ENCODE measurements at regions not wholly inside any gene's neighbourhood (a gene's known extent, or its start where the extent isn't known, plus 50 kb on each side); places are given as distances from the start of the nearest gene placed in this dataset.
A peak's percentile ranks its signal among the peaks of the same experiment; 100 is the strongest.
"Not testable (repeated sequence)": the region's sequence is repeated elsewhere in the genome, so short reads cannot be mapped to it uniquely, and the experiment has no call there.

- no peak for DNase-seq (ENCODE audit: low spot score)
Measured at GRCh38 chr4:53716471-53717063, 125.3 kb upstream of the LNX1 start.

DNA sequence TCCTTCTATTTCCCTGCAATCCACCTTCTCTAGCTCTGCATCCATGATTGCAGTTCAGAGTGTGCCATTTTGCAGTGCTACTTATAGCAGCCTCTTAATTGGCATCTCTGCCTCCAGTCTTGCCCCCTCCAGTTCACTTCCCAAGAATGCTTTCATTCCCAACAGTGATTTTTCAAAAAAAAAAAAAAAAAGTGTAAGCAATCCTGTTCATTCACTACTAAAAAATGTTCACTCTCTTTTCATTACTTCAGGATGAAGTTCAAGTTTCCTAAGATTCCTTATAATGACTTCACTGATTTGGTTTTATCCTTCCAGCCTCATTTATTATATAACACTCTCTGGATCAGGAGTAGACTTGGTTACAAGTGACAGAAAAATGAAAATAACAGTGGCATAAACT is 124.7 kb upstream of the LNX1 start:
- no peak for DNase-seq (ENCODE audit: low spot score)

- no peak for DNase-seq (ENCODE audit: low spot score)
Measured at GRCh38 chr4:53714236-53715140, 123.2 kb upstream of the LNX1 start.

DNA sequence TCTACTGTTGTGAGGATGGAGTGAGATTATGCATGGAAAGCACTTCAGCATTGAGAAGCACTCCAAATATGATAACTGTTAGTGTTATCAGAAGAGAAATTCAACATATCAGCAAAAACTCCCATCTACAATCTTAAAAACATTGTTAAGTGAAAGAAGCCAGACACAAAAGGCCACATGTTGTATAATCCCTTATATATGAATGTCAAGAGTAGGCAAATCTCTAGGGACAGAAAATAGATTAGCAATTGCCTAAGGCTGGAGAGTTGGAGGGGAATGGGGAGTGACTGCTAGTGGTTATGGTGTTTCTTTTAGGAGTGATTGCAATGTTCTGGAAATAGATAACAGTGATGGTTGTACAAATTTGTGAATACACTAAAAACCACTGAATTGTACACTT is 122.5 kb upstream of the LNX1 start:
- DNase-seq (ENCODE audit: low spot score) = no peak

- DNase-seq (ENCODE audit: low spot score) = no peak
Measured at GRCh38 chr4:53713296-53713695, 122.0 kb upstream of the LNX1 start.

DNA sequence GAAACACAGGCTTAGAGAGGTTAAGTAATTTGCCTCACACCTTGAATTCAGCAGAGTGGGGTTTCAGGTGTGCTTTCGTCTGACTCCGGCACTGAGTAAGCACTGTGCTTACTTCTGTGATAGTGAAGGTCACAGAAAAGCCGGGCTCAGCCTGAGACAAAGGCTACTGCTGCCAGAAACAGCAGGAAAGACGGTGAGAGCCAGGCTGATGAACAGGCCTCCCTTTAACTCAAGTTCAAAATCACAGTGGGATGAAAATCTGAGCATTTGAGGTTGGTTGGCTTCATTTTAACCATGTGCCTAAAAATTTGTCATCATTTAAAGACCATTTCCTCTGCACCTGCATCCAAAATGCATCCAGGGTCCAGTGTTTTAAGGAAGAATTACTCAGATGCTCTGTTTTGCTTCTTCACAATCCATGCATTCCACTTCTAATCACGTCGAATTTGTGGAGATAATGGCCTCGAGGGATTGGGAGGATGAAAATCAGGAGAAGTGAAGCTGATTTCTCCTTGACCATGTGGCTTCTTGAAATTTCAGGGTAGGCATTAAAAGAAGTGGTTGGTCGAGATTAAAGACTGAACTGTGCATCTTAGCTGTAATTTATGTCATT is 121.2 kb upstream of the LNX1 start:
- no peak for DNase-seq (ENCODE audit: low spot score)

GRCh38 chr4:53711926-53712325 is 120.6 kb upstream of the LNX1 start:
- DNase-seq (ENCODE audit: low spot score) = no peak

DNA sequence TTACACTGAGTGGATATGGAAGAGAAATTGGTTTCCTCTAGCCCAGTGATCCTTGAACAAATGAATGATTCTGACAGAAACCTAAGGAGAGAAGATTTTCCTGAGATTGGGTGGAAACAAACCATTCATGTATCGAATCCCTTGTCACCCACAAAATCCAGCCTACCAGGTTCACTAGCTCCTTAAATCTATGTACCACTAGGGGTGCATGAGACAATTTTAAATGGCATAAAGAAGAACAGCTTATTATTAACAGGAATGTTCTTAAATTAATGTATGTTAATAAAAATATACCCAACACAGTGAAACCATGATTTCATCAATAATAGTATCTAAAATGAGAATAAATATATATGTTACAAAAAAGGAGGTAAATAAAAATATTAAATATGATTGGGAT is 118.4 kb upstream of the LNX1 start:
- no peak for DNase-seq (ENCODE audit: low spot score)

- no peak for DNase-seq (ENCODE audit: low spot score)
Measured at GRCh38 chr4:53707491-53707890, 116.2 kb upstream of the LNX1 start.

- DNase-seq (ENCODE audit: low spot score) = peak; percentile 16
Measured at GRCh38 chr4:53706422-53707032, 115.2 kb upstream of the LNX1 start.

DNA sequence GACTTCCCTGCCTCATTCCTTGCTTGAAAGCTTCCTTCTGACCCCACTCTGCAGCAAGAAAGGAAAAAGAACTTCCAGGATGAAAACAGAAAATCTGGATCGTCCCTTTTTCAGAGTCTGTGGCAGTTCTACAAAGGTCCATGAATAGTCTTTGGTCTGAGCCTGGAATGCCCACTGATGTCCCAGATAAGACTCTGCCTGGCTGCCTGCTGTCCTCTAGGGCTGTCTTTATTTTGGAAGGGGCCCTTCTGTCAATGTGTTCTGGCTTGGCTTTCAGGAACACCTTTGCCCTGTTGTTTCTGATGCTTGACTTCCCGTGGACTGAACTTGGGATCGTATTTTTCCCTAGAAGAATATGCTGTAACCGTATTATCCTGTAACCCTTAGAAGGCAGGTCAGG is 114.7 kb upstream of the LNX1 start:
- DNase-seq (ENCODE audit: low spot score) = no peak

DNA sequence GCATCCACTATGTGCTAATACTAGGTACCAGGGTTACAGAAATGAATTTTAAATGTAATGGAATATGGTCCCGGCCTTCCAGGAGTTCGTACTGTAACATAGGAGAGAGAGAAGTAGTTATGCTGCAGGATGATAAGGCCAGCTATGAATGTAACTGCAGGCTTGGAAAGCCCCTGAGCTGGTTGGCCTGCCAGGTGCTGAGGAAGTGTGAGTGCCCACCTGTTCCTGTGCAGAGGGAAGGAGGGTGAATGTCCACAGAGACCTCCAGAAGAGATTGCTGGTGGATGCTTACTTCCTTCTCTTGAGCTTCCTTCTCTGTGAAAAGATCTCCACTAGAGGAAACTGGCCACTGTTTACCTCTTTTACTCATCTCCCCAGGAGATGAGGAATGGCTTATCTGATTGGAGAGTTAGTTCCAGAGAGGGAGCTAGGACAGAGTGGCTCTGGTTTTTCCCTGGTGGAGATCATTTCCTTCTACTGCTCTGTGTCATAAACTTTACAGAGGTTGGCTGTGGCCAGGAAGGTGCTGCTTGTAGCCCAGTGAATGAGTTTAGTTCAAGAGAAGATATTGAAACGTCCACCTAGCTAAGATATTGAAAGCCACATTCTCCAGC is 114.0 kb upstream of the LNX1 start:
- DNase-seq (ENCODE audit: low spot score) = no peak

DNA sequence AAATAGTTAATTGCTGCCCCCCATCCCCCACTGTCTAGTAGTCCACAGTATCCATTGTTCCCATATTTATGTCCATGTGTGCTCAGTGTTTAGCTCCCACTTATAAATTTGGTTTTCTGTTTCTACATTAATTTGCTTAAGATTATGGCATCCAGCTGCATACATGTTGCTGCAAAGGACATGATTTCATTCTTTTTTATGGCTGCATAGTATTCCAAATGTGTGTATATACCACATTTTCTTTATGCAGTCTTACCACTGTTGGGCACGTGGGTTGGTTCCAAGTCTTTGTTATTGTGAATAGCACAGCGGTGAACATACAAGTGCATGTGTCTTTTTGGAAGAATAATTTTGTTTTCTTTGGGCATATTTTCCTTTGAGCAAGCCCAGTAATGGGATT is 113.0 kb upstream of the LNX1 start:
- no peak for DNase-seq (ENCODE audit: low spot score)

- DNase-seq (ENCODE audit: low spot score) = no peak
Measured at GRCh38 chr4:53703267-53703655, 112.0 kb upstream of the LNX1 start.

DNA sequence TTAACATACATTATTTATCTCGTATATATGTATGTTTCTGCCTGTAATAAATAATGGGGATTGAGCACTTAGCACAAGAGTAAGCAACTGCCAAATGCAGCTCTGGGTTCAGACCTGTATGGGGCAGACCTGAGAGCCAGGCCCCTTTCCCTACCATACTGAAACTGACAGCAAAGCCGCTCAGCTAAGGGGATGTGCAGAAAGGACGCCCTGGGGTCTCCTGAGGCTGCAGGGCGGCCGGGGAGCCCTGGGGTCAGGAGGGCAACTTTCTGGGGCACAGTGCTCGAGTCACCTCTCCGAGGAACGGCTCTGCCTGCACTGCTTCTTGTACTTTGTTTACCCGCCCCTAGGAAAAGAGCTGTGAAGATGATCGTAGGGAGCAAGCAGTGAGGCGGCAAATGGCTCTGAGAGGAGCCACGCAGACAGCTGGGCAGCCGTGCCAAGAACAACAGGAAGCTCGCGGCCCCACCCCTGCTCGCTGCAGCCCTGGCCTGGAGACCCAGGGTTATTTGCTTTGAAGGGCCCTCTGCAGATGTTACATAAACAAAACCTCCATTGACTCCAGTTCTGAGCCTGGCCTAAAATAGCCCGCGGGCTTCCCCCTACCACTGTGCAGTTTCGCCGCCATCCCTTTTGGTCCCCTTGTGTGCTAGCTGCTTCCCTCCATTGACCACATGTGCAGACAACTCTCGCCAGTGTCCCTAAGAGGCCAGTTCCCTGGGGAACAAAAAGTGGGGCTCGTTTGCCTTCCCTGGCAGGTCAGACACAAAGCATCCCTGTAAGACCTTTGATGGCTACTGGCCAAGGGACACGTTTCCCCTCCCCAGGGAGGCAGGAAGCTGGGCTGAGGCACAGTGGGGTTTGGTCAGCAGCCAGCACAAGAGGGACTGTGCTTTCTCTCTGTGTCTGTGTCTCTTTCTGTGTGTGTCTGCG is 111.3 kb upstream of the LNX1 start:
- peak; percentile 63 for DNase-seq (ENCODE audit: low spot score)

DNA sequence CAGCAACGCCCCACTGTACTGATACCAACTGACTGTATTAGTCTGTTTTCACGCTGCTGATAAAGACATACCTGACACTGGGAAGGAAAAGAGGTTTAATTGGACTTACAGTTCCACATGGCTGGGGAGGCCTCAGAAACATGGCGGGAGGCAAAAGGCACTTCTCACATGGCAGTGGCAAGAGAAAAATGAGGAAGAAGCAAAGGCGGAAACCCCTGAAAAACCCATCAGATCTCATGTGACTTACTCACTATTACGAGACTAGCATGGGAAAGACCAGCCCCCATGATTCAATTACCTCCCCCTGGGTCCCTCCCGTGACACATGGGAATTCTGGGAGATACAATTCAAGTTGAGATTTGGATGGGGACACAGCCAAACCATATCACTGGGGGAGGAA is 110.0 kb upstream of the LNX1 start:
- not testable (repeated sequence) for DNase-seq (ENCODE audit: low spot score)

- not testable (repeated sequence) for DNase-seq (ENCODE audit: low spot score)
Measured at GRCh38 chr4:53699310-53699709, 108.0 kb upstream of the LNX1 start.

DNA sequence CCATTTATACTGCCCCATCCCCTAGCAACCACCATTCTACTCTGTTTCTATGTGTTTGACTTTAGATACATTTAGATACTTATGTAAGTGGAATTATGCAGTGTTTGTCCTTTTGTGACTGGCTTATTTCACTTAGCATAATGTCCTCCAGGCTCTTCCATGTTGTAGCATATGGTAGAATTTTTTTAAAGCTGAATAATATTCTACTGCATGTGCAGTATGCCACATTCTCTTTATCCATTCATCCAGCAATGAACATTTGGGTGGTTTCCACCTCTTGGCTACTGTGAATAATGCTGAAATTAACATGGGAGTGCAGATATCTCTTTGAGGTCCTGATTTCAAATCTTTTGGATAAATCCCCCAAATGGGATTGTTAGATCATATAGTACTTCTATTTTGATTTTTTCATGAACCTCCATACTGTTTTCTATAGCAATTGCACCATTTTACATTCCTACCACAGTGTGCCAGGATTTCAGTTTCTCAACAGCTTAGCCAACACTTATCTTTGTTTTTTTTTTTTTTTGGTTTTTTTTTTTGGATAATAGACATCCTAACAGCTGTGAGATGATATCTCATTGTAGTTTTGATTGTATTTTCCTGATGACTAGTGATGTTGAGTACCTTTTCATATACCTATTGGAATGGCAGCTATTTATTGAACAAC is 105.9 kb upstream of the LNX1 start:
- DNase-seq (ENCODE audit: low spot score) = no peak

GRCh38 chr4:53695540-53696463 is 104.5 kb upstream of the LNX1 start:
- DNase-seq (ENCODE audit: low spot score) = no peak

GRCh38 chr4:53694666-53695065 is 103.4 kb upstream of the LNX1 start:
- no peak for DNase-seq (ENCODE audit: low spot score)

Measured in globus pallidus (tissue), 1 donor.